Stimulated activated naive CD8-positive, alpha-beta T cell treated with anti-CD3 and anti-CD28 coated beads, Interleukin-15, amount 100 ng/mL, for 72 hours (primary cell): ENCODE measurements at regions not wholly inside any gene's neighbourhood (a gene's known extent, or its start where the extent isn't known, plus 50 kb on each side); places are given as distances from the start of the nearest gene placed in this dataset.
"Not testable (repeated sequence)": the region's sequence is repeated elsewhere in the genome, so short reads cannot be mapped to it uniquely, and the experiment has no call there.

ENCODE experiments used
- ATAC-seq: fragments of 150-1000 bp; cut with Tn5 transposase; 2 replicates; pipeline ENCODE4 v1.10.0; 2021; ENCODE audit warnings: mild to moderate bottlenecking, moderate library complexity
- DNase-seq, 2 donors: peaks; one replicate each; pipeline ENCODE4 v3.0.0; 2021 to 2022
- H3K27ac Mint-ChIP-seq, 2 donors: one replicate each; pipeline ENCODE4 v1.8.0; 2022; ENCODE audit warnings: mild to moderate bottlenecking in 2 of 2, mixed read lengths in 2 of 2, moderate library complexity in 2 of 2
- H3K27me3 Mint-ChIP-seq: one replicate; pipeline ENCODE4 v1.8.0; 2022; ENCODE audit warnings: mixed read lengths
- H3K4me1 Mint-ChIP-seq: one replicate; pipeline ENCODE4 v1.8.0; 2022; ENCODE audit warnings: mild to moderate bottlenecking, mixed read lengths
- H3K4me3 Mint-ChIP-seq, 2 donors: one replicate each; pipeline ENCODE4 v1.8.0; 2022; ENCODE audit warnings: mild to moderate bottlenecking in 2 of 2, mixed read lengths in 2 of 2, moderate library complexity in 1 of 2
- H3K9me3 Mint-ChIP-seq, 2 donors: one replicate each; pipeline ENCODE4 v1.8.0; 2022; ENCODE audit warnings: mixed read lengths in 2 of 2

DNA sequence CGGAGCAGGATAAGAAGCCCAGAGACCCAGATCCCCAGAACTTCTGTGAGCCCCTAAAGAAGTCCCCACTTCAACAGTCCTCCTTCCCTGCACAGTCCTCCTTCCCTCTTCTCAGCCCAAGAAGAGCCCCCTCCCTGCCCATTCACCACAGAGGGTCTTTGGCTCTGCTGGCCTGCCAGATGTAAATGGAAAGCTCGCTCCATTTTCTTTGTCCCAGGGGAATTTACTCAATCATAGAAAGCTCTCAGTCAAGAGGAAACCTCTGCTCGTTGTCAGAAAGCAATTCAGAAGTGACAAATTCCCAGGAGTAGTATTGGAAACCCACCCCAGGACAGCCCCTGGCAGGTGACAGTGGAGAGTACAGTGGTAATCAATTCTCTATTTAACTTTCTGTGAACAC, 105.5 kb upstream of the SMAD3 start:
- no peak for DNase-seq
- Mint-ChIP-seq H3K27me3 (no peaks in the 10 kb centered on the region), H3K4me1 (peaks cover 7% of the 10 kb centered on the region), H3K4me3 (no peak overlapping the region), H3K27ac (no peak overlapping the region), H3K9me3 (no peaks in the 10 kb centered on the region)
- no peak for ATAC-seq

DNA sequence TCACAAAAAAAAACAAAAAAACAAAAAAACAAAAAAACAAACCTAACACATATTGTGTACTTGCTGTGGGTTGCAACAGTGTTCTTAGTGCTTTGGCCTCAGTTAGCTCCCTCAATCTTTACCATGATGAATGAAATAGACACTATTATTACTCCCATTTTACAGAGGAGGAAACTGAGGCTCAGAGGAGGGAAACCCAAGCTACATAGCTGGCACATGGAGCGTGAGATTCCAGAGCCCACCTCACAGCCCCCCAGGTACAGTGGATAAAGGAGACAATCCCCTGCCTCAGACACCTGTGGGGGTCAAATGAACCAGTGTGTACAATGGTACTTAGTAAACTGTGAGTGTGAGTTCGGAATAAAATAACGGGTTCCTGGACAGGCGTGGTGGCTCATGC, 104.9 kb upstream of the SMAD3 start:
- H3K4me1 Mint-ChIP-seq = peaks cover 7% of the 10 kb centered on the region
- H3K27ac Mint-ChIP-seq = no peak overlapping the region
- no peaks in the 10 kb centered on the region for H3K27me3 Mint-ChIP-seq
- DNase-seq (no peak), ATAC-seq (no peak)
- no peak overlapping the region for H3K4me3 Mint-ChIP-seq
- H3K9me3 Mint-ChIP-seq = no peaks in the 10 kb centered on the region

DNA sequence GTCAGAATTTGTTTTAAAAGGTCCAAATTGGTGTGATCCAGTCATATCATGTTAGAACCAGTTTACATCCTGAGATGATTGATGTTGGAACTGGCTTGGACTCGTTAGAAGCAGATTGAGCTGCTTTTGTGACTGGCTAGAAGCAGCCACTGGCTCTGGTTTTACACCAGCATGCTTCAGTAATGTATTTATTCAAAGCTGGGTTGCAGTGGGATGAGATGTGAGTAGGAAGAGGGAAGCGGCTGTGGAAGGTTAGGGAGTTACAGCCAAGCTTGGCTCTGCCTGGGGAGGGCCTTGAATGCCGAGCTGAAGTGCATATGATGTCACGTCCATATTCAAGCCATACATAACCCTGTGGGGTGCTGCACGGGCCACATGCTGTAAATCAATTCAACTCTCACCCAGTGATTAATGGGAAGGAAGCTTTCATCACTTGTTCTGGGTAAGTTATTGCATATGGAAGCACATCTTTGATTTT, 104.0 kb upstream of the SMAD3 start:
- Mint-ChIP-seq H3K9me3 (no peaks in the 10 kb centered on the region), H3K4me3 (no peak overlapping the region), H3K27me3 (no peaks in the 10 kb centered on the region), H3K4me1 (peaks cover under 1% of the 10 kb centered on the region), H3K27ac (no peak overlapping the region)
- ATAC-seq (no peak), DNase-seq (no peak)

DNA sequence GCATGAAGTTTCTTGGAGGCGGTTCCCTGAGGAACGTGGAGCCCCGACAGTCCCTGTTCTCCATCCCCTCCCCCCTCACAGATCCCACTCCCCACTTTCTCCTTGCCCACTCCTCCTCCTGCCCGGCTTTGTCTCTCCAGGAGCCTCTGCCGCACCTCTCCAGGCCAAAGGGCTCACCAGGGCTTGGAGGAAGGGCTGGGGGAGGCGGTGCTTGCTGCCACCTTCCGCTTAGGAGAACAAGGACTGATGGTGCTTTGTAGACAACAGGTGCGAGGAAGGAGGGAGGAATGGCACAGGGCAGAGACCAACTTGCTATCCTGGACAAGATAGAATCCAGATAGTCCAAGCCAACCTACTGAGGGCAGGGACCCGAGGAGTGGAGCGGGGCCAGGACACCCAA, 103.5 kb upstream of the SMAD3 start:
- Mint-ChIP-seq H3K9me3 (no peaks in the 10 kb centered on the region), H3K27ac (no peak overlapping the region), H3K4me3 (no peak overlapping the region), H3K27me3 (no peaks in the 10 kb centered on the region), H3K4me1 (no peaks in the 10 kb centered on the region)
- DNase-seq (no peak), ATAC-seq (no peak)

DNA sequence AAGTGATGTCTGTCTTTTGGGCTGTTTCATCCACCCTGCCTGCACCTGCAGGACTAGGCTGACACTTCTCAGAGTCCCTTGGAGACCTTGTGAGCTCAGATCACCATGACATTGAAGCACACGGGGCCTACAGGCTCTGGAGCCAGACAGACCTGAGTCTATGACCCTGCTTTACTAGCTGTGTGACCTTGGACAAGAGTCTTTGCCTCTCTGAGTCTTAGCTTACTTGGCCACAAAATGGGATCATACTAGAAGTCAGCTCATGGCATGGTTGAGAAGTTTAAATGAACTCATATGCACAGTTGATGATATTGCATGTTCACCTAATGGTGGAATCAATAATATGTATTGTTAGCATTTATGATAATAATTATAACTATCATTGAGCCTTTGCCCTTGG, 102.9 kb upstream of the SMAD3 start:
- Mint-ChIP-seq H3K4me3 (no peak overlapping the region), H3K27ac (no peak overlapping the region), H3K9me3 (no peaks in the 10 kb centered on the region), H3K4me1 (no peaks in the 10 kb centered on the region), H3K27me3 (no peaks in the 10 kb centered on the region)
- DNase-seq = no peak
- ATAC-seq = no peak

DNA sequence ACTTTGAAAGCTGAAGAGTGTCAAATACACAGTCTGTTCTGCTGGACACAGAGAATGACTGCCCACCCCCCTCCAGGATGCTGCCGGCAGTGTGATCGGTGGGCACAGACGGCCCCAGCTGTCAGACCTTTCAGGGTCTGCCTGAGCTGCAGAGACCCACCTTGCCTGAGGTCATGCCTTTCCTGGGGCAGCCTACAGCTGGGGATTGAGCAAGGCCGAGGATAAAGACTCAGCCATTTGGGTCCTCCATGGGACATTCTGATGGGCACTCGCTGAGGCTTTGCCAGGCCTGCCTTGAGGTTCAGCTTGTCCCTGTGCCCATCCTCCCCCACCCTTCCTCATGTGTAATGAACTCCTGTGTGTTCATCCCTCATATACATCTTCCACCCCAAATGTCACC, 102.3 kb upstream of the SMAD3 start:
- no peaks in the 10 kb centered on the region for H3K4me1 Mint-ChIP-seq
- no peak for ATAC-seq
- H3K27ac Mint-ChIP-seq = no peak overlapping the region
- no peak for DNase-seq
- no peaks in the 10 kb centered on the region for H3K9me3 Mint-ChIP-seq
- H3K27me3 Mint-ChIP-seq = no peaks in the 10 kb centered on the region
- no peak overlapping the region for H3K4me3 Mint-ChIP-seq

DNA sequence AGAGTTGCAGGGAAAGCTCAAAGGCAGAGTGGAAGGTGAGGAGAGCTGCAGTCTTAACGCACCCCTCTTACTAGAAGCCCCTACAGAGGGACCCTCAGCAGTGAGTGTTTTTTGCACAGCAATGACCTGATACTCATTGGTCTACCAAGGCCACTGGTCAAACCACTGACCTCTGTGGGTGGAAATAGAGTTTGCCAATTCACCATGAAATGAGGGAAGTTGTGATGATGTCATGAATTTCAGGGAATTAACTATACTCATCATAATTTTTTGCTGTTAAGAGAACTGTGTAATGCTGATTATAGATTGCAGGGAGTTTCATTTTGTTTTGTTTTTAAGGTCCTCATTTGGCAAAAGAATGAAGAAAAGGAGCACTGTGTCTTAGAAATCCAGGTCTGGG, 101.7 kb upstream of the SMAD3 start:
- Mint-ChIP-seq H3K9me3 (no peaks in the 10 kb centered on the region), H3K27ac (no peak overlapping the region), H3K4me3 (no peak overlapping the region), H3K4me1 (no peaks in the 10 kb centered on the region), H3K27me3 (no peaks in the 10 kb centered on the region)
- ATAC-seq = no peak
- no peak for DNase-seq

DNA sequence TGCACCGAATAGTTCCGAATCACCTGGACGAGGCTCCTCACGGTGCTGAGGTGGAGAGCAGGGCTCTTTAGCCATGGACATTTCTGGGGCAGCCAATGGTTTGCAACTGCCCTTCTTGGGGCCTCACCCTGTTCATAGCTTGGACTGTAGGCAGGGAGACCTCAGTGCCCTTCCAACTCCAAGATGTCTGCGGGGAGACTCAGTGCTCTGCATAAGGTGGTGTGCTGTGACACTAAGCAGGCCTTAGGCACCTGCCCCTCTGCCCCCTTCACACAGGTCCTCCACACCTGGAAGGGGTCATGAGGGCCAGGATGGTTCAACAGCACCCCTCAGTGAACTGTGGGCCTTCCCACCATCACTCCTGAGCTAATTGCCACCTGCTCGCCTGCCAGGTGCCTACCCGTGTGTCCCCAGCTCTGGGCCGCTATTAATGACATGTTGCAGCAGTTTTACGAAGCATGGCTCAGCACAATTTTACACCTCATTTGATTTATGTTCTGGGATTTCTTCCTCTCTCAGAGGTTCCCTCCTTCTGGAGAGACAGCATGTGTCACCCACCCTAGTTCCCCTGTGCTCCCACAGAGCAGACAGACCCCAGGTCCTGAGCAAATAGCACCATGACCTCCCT, 101.2 kb upstream of the SMAD3 start:
- Mint-ChIP-seq H3K4me3 (no peak overlapping the region), H3K27ac (no peak overlapping the region), H3K4me1 (no peaks in the 10 kb centered on the region), H3K27me3 (no peaks in the 10 kb centered on the region), H3K9me3 (no peaks in the 10 kb centered on the region)
- no peak for ATAC-seq
- DNase-seq = no peak

DNA sequence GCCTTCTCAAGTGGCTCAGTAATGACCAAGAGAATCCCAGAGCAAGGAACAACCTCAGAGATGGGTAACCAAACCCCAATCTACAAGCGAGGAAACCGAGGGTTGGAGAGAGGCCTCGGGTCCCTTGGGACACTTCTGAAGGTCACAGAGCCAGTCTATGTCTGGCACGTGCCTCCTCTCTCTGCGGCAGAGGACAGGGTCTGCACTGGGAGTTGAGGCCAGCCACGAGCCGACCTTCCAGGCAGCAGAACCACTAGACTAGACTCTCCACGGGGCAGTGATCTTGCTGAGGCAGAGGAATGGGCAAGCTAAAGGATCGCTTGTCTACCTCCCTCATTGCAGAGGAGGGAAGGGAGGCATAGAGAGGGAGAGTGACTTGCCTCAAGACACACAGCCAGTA, 100.6 kb upstream of the SMAD3 start:
- Mint-ChIP-seq H3K27me3 (no peaks in the 10 kb centered on the region), H3K4me1 (no peaks in the 10 kb centered on the region), H3K9me3 (no peaks in the 10 kb centered on the region), H3K27ac (no peak overlapping the region), H3K4me3 (no peak overlapping the region)
- DNase-seq (no peak), ATAC-seq (no peak)

DNA sequence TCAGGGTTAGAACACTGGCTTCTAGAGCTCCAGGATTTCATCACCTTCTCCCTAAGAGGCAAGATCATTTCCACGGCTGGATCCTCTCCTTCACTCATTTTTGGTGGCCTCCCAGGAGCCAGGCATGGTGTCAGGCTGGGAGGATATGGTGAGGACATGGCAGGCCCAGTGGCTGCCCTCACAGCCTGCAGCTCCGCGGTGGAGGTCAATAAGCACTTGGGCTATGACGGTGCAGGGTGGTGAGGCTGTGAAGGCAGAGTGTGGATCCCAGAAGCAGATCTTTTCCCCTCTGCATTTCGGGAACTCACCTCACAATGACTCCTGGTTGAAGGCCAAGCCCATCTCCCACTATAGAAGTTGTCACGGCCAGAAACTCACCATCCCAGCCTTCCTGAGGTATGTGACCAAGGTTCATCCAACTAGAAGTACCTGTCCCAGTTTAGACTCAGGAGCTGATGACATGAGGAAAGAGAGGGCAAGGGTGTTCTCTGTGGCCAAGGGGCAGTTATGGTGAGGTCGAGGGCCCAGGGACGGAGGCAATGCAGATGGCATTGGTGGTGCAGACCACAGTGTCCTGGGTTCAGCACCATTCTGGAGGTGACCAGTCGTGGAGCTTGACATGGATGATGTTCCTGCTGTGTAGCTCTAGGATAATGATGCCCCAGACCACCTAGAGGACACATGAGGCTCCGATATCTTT, 100.1 kb upstream of the SMAD3 start:
- no peak overlapping the region for H3K27ac Mint-ChIP-seq
- H3K27me3 Mint-ChIP-seq = no peaks in the 10 kb centered on the region
- no peaks in the 10 kb centered on the region for H3K9me3 Mint-ChIP-seq
- no peaks in the 10 kb centered on the region for H3K4me1 Mint-ChIP-seq
- no peak for DNase-seq
- H3K4me3 Mint-ChIP-seq = no peak overlapping the region
- no peak for ATAC-seq

DNA sequence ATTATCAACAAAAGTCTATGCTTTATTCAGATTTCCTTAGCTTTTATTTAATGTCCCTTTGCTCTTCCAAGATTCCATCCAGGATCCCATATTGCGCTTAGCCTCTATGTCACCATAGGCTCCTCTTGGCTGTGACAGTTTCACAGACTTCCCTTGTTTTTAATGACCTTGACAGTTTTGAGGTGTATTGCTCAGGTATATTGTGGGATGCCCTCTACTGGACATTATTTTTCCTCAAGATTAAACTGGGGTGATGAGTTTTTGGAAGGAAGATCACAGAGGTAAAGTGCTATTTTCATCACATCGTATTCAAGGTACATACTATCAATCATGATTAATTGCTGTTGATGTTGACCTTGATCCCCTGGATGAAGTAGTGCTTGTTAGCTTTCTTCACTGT, 99.1 kb upstream of the SMAD3 start:
- Mint-ChIP-seq H3K9me3 (no peaks in the 10 kb centered on the region), H3K4me3 (no peak overlapping the region), H3K27ac (peak overlapping the region in 1 of 2 donors; percentile 1), H3K4me1 (no peaks in the 10 kb centered on the region), H3K27me3 (no peaks in the 10 kb centered on the region)
- no peak for ATAC-seq
- no peak for DNase-seq

DNA sequence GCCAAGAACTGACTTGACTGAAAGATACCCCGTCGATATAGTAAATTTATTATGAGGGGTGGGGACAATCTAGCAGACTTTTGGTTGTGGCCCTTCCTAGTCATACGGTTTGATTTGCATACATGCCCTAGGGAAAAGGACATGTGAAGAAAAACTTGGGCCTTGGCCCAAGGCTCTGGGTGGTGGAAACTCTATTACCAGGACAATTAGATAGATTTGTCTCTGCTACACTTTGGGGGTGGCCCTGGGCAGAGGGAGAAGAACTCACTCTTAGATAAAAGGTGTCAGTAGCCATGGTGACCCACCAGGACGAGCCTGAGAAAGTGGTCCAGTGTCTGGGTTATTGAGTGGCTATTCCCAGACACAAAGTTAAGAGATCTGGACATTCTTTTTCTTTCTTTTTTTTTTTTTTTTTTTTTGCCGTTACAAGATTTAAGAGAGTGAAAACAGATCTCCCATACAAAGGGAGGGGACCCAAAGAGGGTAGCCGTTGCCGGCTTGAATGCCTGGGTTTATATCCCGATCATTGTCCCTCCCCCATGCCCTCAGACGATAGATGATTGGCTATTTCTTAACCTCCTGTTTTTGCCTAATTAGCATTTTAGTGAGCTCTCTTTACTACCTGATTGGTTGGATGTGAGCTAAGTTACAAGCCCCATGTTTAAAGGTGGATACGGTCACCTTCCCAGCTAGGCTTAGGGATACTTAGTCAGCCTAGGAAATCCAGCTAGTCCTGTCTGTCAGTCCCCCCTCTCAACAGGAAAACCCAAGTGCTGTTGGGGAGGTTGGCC, 96.4 kb upstream of the SMAD3 start:
- DNase-seq (no peak), ATAC-seq (no peak)
- Mint-ChIP-seq H3K4me1 (no peaks in the 10 kb centered on the region), H3K27me3 (no peaks in the 10 kb centered on the region), H3K9me3 (no peaks in the 10 kb centered on the region), H3K4me3 (no peak overlapping the region), H3K27ac (no peak overlapping the region)

DNA sequence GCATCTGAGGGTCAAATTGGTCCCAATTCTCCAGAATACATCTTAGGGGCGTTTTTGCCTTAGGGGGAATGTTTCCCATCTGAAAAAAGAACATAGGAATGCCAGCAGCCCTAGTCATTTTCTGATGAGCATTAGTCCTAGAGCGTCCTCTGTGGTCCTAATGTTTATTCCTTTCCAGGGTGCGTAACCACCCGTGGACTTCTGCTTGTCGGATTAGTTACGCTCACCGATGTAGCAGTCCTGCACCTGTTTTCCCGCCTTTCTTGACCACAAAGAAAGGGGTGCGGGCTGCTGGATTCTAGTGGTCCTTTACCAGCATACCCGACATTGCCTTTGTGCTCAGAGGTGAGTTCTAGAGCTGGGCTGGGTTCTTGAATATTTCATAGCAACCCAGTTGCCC, 91.3 kb upstream of the SMAD3 start:
- H3K27me3 Mint-ChIP-seq = peaks cover 24% of the 10 kb centered on the region
- H3K4me1 Mint-ChIP-seq, H3K27ac Mint-ChIP-seq, H3K4me3 Mint-ChIP-seq, DNase-seq, ATAC-seq, H3K9me3 Mint-ChIP-seq: not testable (repeated sequence)

DNA sequence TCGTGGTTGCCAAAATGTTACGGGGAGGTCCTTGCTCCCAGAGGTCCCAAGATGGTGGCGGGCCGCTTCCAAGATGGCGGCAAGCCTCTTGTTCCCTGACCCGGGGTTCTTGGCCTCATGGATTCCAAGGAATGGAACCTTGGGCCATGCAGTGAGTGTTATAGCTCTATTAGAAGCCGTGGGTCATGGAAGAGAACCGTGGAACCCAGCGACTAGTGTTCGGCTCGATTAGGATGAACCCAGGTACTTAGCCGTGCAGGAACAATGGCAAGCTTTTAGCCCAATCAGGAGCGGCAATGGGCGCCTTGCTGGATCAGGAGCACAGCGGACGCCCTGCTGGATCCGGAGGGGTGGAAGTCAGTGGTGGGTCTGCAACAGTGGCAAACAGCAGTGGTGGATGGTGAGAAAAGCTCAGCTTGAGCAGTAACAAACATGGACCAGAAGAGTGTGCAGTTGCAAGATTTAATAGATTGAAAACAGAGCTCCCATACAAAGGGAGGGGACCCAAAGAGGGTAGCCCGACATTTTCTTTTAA, 89.2 kb upstream of the SMAD3 start:
- not testable (repeated sequence) for H3K4me3 Mint-ChIP-seq, ATAC-seq, DNase-seq, H3K9me3 Mint-ChIP-seq, H3K4me1 Mint-ChIP-seq
- Mint-ChIP-seq H3K27ac (peak overlapping the region in 1 of 2 donors; percentile 16), H3K27me3 (peaks cover 24% of the 10 kb centered on the region)

DNA sequence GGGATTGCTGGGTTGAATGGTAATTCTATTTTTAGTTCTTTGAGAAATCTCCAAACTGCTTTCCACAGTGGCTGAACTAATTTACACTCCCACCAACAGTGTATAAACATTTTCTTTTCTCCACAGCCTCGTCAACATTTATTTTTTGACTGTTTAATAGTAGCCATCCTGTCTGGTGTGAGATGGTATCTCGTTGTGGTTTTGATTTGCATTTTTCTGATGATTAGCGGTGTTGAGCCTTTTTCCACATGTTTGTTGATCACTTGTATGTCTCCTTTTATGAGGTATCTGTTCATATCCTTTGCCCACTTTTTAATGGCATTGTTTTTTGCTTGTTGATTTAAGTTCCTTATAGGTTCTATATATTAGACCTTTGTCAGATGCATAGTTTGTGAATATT, 85.1 kb upstream of the SMAD3 start:
- not testable (repeated sequence) for H3K9me3 Mint-ChIP-seq, DNase-seq, H3K4me3 Mint-ChIP-seq, H3K4me1 Mint-ChIP-seq, H3K27ac Mint-ChIP-seq, ATAC-seq
- H3K27me3 Mint-ChIP-seq = peaks cover 42% of the 10 kb centered on the region

DNA sequence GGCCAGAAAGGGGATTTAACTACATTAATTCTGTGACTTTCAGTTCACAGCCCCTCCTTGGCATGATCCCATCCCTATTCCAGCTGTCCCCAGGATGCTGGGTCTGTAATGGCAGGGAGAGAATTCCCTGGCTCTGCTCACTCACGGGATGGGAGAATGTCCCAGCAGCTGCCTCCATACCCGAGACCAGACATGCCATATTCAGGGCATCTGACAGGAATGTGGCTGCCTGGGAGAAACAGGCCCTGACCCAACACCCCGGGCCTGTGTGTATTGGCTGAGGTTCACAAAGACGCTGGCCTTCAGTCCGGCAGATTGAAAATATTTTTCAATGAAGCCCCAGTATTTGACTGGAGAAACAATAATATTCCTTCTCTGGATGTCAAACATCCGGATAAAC, 83.6 kb upstream of the SMAD3 start:
- H3K27ac Mint-ChIP-seq = no peak overlapping the region
- ATAC-seq (no peak), DNase-seq (no peak)
- no peaks in the 10 kb centered on the region for H3K9me3 Mint-ChIP-seq
- H3K4me3 Mint-ChIP-seq = no peak overlapping the region
- H3K27me3 Mint-ChIP-seq = peaks cover 32% of the 10 kb centered on the region
- H3K4me1 Mint-ChIP-seq = no peaks in the 10 kb centered on the region
